Chondrocyte (in vitro differentiated cells): ENCODE measurements at regions not wholly inside any gene's neighbourhood (a gene's known extent, or its start where the extent isn't known, plus 50 kb on each side); places are given as distances from the start of the nearest gene placed in this dataset.

Source experiments
- DNase-seq: peaks from one replicate; pipeline ENCODE4 v3.0.0; 2021; ENCODE audit warnings: mixed read lengths, low spot score
- H3K27ac Mint-ChIP-seq: one replicate; pipeline ENCODE4 v1.8.0; 2021; ENCODE audit warnings: mild to moderate bottlenecking, moderate library complexity, mixed read lengths; ENCODE audit not compliant: unreplicated experiment
- H3K27me3 Mint-ChIP-seq: 2 replicates; pipeline ENCODE4 v1.8.0; 2021; ENCODE audit warnings: low read depth, mixed read lengths
- H3K36me3 Mint-ChIP-seq: 2 replicates; pipeline ENCODE4 v1.8.0; 2021; ENCODE audit warnings: low read depth, mixed read lengths
- H3K4me1 Mint-ChIP-seq: 2 replicates; pipeline ENCODE4 v1.8.0; 2021; ENCODE audit warnings: low read depth, mild to moderate bottlenecking, mixed read lengths
- H3K4me3 Mint-ChIP-seq: one replicate; pipeline ENCODE4 v1.8.0; 2021; ENCODE audit warnings: mild to moderate bottlenecking, moderate library complexity, mixed read lengths; ENCODE audit not compliant: unreplicated experiment
- H3K9me3 Mint-ChIP-seq: 2 replicates; pipeline ENCODE4 v1.8.0; 2021; ENCODE audit warnings: low read depth, mixed read lengths
- TF ChIP-seq, protein P1 (sequence below): fragments of 200-600 bp; sonication (generic); IDR thresholded peaks from 2 replicates; pipeline ENCODE4 v1.5.0; 2021; ENCODE audit warnings: antibody characterized with exemption, mild to moderate bottlenecking, moderate library complexity

DNA sequence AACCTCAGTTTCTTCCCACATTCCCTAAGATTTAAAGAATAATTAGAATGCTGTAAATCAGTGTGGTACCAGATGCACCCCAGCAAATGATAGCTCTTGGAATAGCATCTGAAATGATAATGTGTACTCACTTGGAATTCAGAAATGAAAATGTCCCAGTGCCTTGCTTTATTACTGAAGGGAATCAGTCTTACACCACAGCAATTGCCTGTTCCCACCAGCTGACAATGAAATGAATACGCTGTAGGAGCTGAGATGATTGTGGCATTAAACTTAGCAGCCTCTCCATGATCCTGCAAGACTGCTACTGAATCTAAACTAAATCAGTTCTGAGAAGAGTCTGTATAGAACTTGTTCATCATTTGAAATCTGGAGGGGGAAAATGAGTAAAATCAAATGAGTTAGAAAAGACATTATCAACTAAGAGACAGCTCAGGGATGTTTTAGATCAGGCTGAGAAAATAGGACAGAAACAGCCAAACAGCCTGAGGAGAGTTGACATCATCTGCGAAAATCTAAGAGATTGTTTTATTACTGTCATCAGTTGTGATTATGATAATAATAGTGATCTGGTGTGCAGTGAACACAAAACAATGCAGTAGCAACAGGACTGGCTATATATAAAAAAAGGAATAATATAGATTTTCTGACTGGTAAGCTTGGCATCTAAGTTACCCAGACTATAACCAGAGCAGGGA lies 108.6 kb upstream of the SLC13A1 start:
- no peak for DNase-seq
- no peak overlapping the region for H3K4me3 Mint-ChIP-seq
- H3K4me1 Mint-ChIP-seq, result no peaks in the 10 kb centered on the region
- no peaks in the 10 kb centered on the region for H3K9me3 Mint-ChIP-seq
- TF ChIP-seq, protein P1, sequence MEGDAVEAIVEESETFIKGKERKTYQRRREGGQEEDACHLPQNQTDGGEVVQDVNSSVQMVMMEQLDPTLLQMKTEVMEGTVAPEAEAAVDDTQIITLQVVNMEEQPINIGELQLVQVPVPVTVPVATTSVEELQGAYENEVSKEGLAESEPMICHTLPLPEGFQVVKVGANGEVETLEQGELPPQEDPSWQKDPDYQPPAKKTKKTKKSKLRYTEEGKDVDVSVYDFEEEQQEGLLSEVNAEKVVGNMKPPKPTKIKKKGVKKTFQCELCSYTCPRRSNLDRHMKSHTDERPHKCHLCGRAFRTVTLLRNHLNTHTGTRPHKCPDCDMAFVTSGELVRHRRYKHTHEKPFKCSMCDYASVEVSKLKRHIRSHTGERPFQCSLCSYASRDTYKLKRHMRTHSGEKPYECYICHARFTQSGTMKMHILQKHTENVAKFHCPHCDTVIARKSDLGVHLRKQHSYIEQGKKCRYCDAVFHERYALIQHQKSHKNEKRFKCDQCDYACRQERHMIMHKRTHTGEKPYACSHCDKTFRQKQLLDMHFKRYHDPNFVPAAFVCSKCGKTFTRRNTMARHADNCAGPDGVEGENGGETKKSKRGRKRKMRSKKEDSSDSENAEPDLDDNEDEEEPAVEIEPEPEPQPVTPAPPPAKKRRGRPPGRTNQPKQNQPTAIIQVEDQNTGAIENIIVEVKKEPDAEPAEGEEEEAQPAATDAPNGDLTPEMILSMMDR, result no peak
- H3K36me3 Mint-ChIP-seq, result no peaks in the 10 kb centered on the region
- H3K27me3 Mint-ChIP-seq, result peaks cover 11% of the 10 kb centered on the region
- H3K27ac Mint-ChIP-seq, result no peak overlapping the region

DNA sequence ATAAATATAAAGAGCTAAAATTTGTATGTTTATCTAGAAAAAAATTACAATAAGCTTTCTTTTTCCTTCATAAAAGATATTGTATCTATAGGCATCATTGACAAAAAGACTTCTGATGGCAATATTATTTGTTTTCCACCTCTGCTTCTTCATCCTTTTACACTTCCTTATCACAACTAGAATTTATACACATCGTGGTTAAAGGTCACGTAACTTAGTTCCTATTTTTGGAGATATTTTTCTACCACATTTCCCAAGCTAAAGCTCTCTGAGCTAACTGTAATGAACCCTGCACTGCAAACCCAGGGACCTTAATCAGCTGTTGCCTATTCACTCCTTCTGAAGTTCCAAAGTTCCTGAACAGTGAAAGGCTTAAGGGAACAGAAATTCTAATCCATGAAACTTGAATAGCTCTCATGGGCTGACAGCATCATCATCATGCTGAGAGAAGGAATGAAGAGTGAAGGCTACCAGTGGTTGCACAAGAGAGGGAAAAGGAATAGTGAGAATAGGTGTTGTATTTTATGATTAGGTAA lies 106.1 kb upstream of the SLC13A1 start:
- TF ChIP-seq, protein P1, result no peak
- peaks cover 11% of the 10 kb centered on the region for H3K27me3 Mint-ChIP-seq
- H3K27ac Mint-ChIP-seq, result no peak overlapping the region
- H3K9me3 Mint-ChIP-seq, result peaks cover 12% of the 10 kb centered on the region
- H3K36me3 Mint-ChIP-seq, result no peaks in the 10 kb centered on the region
- no peak overlapping the region for H3K4me3 Mint-ChIP-seq
- H3K4me1 Mint-ChIP-seq, result no peaks in the 10 kb centered on the region
- no peak for DNase-seq

DNA sequence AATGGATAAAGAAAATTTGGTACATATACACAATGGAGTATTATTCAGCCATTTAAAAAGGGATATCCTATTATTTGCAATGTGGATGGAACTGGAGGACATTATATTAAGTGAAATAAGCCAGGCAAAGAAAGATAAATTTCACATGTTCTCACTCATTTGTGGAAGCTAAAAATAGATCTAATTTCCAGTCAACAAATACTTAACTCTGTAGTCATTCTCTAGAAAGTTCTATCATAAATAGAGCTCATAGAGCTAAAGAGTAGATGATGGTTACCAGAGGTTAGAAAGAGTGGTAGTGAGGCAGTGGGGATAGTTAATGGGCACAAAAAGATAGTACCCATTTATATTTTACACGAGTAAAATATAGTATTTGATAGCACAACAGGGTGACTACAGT lies 104.2 kb upstream of the SLC13A1 start:
- Mint-ChIP-seq H3K27ac (no peak overlapping the region), H3K9me3 (peaks cover 21% of the 10 kb centered on the region), H3K4me1 (no peaks in the 10 kb centered on the region), H3K36me3 (no peaks in the 10 kb centered on the region), H3K4me3 (no peak overlapping the region), H3K27me3 (peaks cover 12% of the 10 kb centered on the region)
- TF ChIP-seq, protein P1, result no peak
- no peak for DNase-seq

DNA sequence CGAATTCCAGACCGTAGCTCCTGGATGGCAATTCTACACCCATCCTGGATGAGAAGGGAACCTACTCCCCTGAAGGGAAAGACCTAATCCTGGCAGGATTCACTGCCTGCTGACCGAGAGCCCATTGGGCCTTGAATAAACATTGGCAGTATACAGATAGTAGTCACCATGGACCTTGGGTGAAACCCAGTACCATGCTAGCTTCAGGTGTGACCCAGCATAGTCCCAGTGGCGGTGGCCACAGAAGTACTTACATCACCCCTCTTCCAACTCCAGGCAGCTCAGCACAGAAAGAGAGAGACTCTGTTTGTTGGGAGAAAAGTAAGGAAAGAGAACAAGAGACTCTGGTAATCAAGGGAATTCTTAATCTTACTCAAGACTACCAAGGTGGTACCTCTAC lies 97.2 kb upstream of the SLC13A1 start:
- Mint-ChIP-seq H3K4me1 (no peaks in the 10 kb centered on the region), H3K36me3 (no peaks in the 10 kb centered on the region), H3K27ac (no peak overlapping the region), H3K9me3 (peaks cover 11% of the 10 kb centered on the region), H3K4me3 (no peak overlapping the region), H3K27me3 (peaks cover 4% of the 10 kb centered on the region)
- no peak for DNase-seq
- TF ChIP-seq, protein P1, result no peak

DNA sequence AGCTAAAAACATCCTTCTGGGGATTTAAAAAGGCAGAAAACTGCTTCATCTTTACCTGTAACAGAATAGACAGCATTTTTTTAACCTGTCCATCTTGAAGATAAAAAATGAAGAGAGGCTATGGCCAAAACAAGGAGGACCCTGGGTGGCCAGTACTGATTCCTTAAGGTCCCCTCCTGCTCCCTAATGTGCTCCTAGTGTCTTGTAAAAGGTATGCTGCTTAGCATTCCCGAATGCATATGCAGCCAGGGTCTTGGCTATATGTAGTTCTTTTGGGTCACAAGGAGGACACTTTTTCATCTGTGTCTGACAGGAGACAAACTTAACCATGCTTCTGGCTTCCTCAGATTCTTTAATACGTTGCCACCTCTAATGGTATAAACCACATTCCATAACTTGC lies 93.9 kb upstream of the SLC13A1 start:
- TF ChIP-seq, protein P1, result no peak
- no peak overlapping the region for H3K4me3 Mint-ChIP-seq
- H3K27me3 Mint-ChIP-seq, result no peaks in the 10 kb centered on the region
- H3K4me1 Mint-ChIP-seq, result no peaks in the 10 kb centered on the region
- H3K36me3 Mint-ChIP-seq, result no peaks in the 10 kb centered on the region
- H3K9me3 Mint-ChIP-seq, result no peaks in the 10 kb centered on the region
- DNase-seq, result no peak
- H3K27ac Mint-ChIP-seq, result no peak overlapping the region
